ENCODE measurements at regions not wholly inside any gene's neighbourhood (a gene's known extent, or its start where the extent isn't known, plus 50 kb on each side); places are given as distances from the start of the nearest gene placed in this dataset.
"Not testable (repeated sequence)": the region's sequence is repeated elsewhere in the genome, so short reads cannot be mapped to it uniquely, and the experiment has no call there.

GRCh38 chr6:137638926-137639706 is 144.9 kb upstream of the OLIG3 start:
- TF ChIP-seq CTCF (conservative IDR thresholded peaks at IDR 0.05) = no peak
- H3K4me1 Mint-ChIP-seq (ENCODE audit: unreplicated experiment) = no peaks in the 10 kb centered on the region
- DNase-seq (ENCODE audit: extremely low spot score, unreplicated experiment) = no peak

DNA sequence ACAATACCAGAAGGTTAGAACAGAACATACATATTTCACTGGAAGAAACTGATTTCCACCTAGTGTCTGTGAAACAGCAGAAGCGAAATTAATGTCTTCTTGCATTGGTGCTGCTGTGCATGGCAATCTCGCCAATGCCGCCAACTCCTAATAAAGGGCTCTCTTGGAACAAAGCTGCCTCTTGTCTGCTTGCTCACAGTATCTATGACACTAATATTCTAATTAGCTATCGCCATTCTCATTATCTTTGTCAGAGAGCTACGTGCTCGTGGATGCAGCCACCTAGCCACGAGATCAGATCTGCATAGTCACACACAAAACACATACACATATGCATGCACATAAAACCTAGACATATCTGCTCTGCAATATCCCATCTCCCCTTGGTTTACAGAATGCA is 145.9 kb upstream of the OLIG3 start:
- H3K4me3 Mint-ChIP-seq = no peak overlapping the region
- no peaks in the 10 kb centered on the region for H3K4me1 Mint-ChIP-seq (ENCODE audit: unreplicated experiment)
- H3K9me3 Mint-ChIP-seq = no peaks in the 10 kb centered on the region
- H3K27me3 Mint-ChIP-seq = no peaks in the 10 kb centered on the region
- TF ChIP-seq CTCF (conservative IDR thresholded peaks at IDR 0.05) = no peak
- H3K36me3 Mint-ChIP-seq = no peaks in the 10 kb centered on the region
- no peak for DNase-seq (ENCODE audit: extremely low spot score, unreplicated experiment)
- no peak overlapping the region for H3K27ac Mint-ChIP-seq

More at GRCh38 chr6:137638926-137639706, 144.9 kb upstream of the OLIG3 start:
- Mint-ChIP-seq H3K4me3 (no peak overlapping the region), H3K27ac (no peak overlapping the region), H3K36me3 (no peaks in the 10 kb centered on the region), H3K27me3 (no peaks in the 10 kb centered on the region), H3K9me3 (no peaks in the 10 kb centered on the region)

DNA sequence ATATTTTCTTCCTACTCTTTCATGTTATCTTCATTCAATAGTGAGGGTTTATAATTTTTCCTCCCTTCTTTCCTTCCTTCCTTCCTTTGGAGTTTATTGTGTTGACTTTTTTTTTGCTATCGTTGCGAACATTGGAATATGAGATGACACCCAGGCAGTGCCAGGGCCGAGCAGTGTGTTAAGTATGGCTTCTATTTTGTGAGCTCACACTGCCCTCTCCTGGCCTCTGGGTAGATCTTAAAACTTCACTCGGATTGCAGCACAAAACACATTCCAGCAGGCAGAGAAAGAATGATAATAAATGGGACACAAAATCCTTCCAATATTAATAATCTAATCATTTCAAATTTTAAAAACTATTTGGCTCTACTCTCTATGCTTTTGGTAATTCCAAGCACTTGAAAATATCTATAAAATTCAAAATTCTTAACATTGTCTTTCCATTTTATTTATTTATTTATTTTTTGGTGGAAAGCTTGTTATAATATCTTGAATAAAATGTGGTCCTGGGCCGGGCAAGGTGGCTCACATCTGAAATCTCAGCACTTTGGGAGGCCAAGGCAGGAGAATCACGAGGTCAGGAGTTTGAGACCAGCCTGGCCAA is 147.4 kb upstream of the OLIG3 start:
- Mint-ChIP-seq H3K4me3 (no peak overlapping the region), H3K4me1 (ENCODE audit: unreplicated experiment) (peaks cover 5% of the 10 kb centered on the region), H3K36me3 (no peaks in the 10 kb centered on the region), H3K27me3 (no peaks in the 10 kb centered on the region), H3K9me3 (no peaks in the 10 kb centered on the region), H3K27ac (no peak overlapping the region)
- peak; percentile 86 for TF ChIP-seq CTCF (conservative IDR thresholded peaks at IDR 0.05)
- DNase-seq (ENCODE audit: extremely low spot score, unreplicated experiment) = no peak

DNA sequence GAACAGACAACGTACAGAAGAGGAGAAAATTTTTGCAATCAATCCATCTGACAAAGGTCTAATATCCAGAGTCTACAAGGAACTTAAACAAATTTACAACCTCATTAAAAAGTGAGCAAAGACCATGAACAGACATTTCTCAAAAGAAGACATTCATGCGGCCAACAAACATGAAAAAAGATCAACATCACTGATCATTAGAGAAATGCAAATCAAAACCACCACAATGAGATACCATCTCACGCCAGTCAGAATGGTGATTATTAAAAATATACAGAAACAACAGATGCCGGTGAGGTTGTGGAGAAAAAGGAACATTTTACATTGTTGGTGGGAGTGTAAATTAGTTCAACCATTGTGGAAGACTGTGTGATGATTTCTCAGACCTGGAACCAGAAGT is 149.0 kb upstream of the OLIG3 start:
- not testable (repeated sequence) for H3K27me3 Mint-ChIP-seq, H3K27ac Mint-ChIP-seq

GRCh38 chr6:137643644-137644043 is 149.4 kb upstream of the OLIG3 start:
- not testable (repeated sequence) for H3K4me3 Mint-ChIP-seq; H3K27me3 Mint-ChIP-seq; DNase-seq (ENCODE audit: extremely low spot score, unreplicated experiment); H3K36me3 Mint-ChIP-seq; H3K27ac Mint-ChIP-seq; H3K9me3 Mint-ChIP-seq
- peaks cover 12% of the 10 kb centered on the region for H3K4me1 Mint-ChIP-seq (ENCODE audit: unreplicated experiment)

More for the DNA sequence above, 149.0 kb upstream of the OLIG3 start:
- not testable (repeated sequence) for H3K4me3 Mint-ChIP-seq; H3K36me3 Mint-ChIP-seq; H3K4me1 Mint-ChIP-seq (ENCODE audit: unreplicated experiment); H3K9me3 Mint-ChIP-seq; DNase-seq (ENCODE audit: extremely low spot score, unreplicated experiment)

DNA sequence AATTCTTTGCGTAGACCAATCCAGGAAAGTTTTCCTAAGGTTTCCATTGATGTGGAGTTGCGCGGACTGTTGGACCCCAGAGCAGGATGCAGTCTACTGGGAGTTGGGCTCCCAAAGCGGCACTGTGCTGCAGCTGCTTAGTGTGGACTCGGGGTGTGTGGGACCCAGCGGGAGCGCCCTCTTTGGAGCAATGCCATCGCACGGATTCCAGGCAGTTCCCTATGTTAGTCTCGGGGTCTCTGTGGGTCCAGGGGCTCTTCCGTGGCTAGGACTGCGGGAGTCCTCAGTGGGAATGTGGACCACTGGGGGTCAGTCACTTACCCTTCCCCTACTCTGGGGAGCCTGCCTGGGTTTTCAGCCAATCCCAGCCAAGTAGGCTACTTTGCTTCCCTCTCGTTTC is 151.7 kb upstream of the OLIG3 start:
- Mint-ChIP-seq H3K36me3 (no peaks in the 10 kb centered on the region), H3K27me3 (no peaks in the 10 kb centered on the region), H3K4me1 (ENCODE audit: unreplicated experiment) (peaks cover 16% of the 10 kb centered on the region), H3K4me3 (no peak overlapping the region), H3K9me3 (no peaks in the 10 kb centered on the region), H3K27ac (no peak overlapping the region)
- DNase-seq (ENCODE audit: extremely low spot score, unreplicated experiment) = no peak
- TF ChIP-seq CTCF (conservative IDR thresholded peaks at IDR 0.05) = no peak

Data from type B pancreatic cell (in vitro differentiated cells).